ENCODE measurements at regions not wholly inside any gene's neighbourhood (a gene's known extent, or its start where the extent isn't known, plus 50 kb on each side); places are given as distances from the start of the nearest gene placed in this dataset.

- intact Hi-C loops (cut with micrococcal nuclease; ENCODE audit: unreplicated experiment) (no loop called here), in situ Hi-C loops (cut with HindIII; ENCODE audit: low pct_unique_long_range_greater_than_20kb, low sequenced_read_pairs) (no loop called here)
- Histone ChIP-seq H3K36me3 (ENCODE audit: control insufficient read depth, insufficient read depth, low read length) (no peaks in the 10 kb centered on the region), H3K9me3 (ENCODE audit: control insufficient read depth, insufficient read depth, low read depth, low read length) (no peaks in the 10 kb centered on the region), H3K27me3 (ENCODE audit: control insufficient read depth, insufficient read depth, low read length) (no peaks in the 10 kb centered on the region), H3K27ac (ENCODE audit: low read length) (no peak overlapping the region), H3K4me1 (ENCODE audit: control insufficient read depth, insufficient read depth, low read length) (no peaks in the 10 kb centered on the region), H3K4me3 (ENCODE audit: low read depth in 2 of 2, low read length in 2 of 2) (no peak overlapping the region)
- no peak for TF ChIP-seq POLR2AphosphoS5 (IDR thresholded peaks at IDR 0.05; ENCODE audit: low read depth, low read length)
- ChIA-PET CTCF (no interaction called here), POLR2A (no interaction called here)
- ATAC-seq = no peak
- no TSS peak for BruUV-seq (replicated peaks)
- no peak for DNase-seq (ENCODE audit: low read depth, low spot score)
Measured at GRCh38 chr20:60976913-60977312, 275.1 kb upstream of the CDH4 start.

- no peaks in the 10 kb centered on the region for H3K27me3 ChIP-seq (ENCODE audit: control insufficient read depth, insufficient read depth, low read length)
- no TSS peak for BruUV-seq (replicated peaks)
- no peaks in the 10 kb centered on the region for H3K9me3 ChIP-seq (ENCODE audit: control insufficient read depth, insufficient read depth, low read depth, low read length)
- in situ Hi-C loops (cut with HindIII; ENCODE audit: low pct_unique_long_range_greater_than_20kb, low sequenced_read_pairs) (no loop called here), intact Hi-C loops (cut with micrococcal nuclease; ENCODE audit: unreplicated experiment) (no loop called here)
- no peak overlapping the region for H3K4me3 ChIP-seq (ENCODE audit: low read depth in 2 of 2, low read length in 2 of 2)
- H3K36me3 ChIP-seq (ENCODE audit: control insufficient read depth, insufficient read depth, low read length) = no peaks in the 10 kb centered on the region
- ATAC-seq = no peak
- H3K4me1 ChIP-seq (ENCODE audit: control insufficient read depth, insufficient read depth, low read length) = no peaks in the 10 kb centered on the region
- CTCF ChIA-PET = no interaction called here
- no peak overlapping the region for H3K27ac ChIP-seq (ENCODE audit: low read length)
- no peak for DNase-seq (ENCODE audit: low read depth, low spot score)
- POLR2A ChIA-PET = no interaction called here
- TF ChIP-seq TCF7L2 (IDR thresholded peaks at IDR 0.05; ENCODE audit: low read depth, low read length) (no peak), SIN3A (IDR thresholded peaks at IDR 0.05; ENCODE audit: borderline replicate concordance, insufficient read depth, low read depth, low read length) (no peak)
- TF ChIP-seq, protein P1, sequence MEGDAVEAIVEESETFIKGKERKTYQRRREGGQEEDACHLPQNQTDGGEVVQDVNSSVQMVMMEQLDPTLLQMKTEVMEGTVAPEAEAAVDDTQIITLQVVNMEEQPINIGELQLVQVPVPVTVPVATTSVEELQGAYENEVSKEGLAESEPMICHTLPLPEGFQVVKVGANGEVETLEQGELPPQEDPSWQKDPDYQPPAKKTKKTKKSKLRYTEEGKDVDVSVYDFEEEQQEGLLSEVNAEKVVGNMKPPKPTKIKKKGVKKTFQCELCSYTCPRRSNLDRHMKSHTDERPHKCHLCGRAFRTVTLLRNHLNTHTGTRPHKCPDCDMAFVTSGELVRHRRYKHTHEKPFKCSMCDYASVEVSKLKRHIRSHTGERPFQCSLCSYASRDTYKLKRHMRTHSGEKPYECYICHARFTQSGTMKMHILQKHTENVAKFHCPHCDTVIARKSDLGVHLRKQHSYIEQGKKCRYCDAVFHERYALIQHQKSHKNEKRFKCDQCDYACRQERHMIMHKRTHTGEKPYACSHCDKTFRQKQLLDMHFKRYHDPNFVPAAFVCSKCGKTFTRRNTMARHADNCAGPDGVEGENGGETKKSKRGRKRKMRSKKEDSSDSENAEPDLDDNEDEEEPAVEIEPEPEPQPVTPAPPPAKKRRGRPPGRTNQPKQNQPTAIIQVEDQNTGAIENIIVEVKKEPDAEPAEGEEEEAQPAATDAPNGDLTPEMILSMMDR (IDR thresholded peaks at IDR 0.05) = no peak
Measured at GRCh38 chr20:60977901-60978300, 274.2 kb upstream of the CDH4 start.

DNA sequence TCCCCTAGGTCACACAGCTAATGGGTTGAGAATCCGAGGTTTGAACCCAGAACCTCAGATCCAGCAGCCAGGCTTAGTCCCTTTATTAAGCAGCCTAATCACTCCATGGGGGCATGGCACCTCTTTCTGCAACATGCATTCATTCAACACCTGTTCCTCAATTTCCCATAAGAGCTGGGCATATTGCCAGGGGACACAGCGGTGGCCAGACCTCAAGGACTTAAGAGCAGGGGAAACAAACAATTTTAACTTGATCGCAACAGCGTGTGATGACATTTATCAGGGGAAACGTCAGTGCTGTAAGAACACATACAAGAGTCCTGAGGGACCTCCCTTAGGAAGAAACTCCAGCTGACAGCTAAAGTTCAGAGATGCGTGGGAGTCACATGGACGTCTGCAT, 267.4 kb upstream of the CDH4 start:
- no peaks in the 10 kb centered on the region for H3K9me3 ChIP-seq (ENCODE audit: control insufficient read depth, insufficient read depth, low read depth, low read length)
- H3K36me3 ChIP-seq (ENCODE audit: control insufficient read depth, insufficient read depth, low read length) = no peaks in the 10 kb centered on the region
- POLR2A ChIA-PET = no interaction called here
- intact Hi-C loops (cut with micrococcal nuclease; ENCODE audit: unreplicated experiment) (no loop called here), in situ Hi-C loops (cut with HindIII; ENCODE audit: low pct_unique_long_range_greater_than_20kb, low sequenced_read_pairs) (no loop called here)
- ATAC-seq (no peak), DNase-seq (ENCODE audit: low read depth, low spot score) (no peak)
- BruUV-seq (replicated peaks) = no TSS peak
- CTCF ChIA-PET = no interaction called here
- no peak overlapping the region for H3K27ac ChIP-seq (ENCODE audit: low read length)
- H3K4me3 ChIP-seq (ENCODE audit: low read depth in 2 of 2, low read length in 2 of 2) = no peak overlapping the region
- TF ChIP-seq, protein P1 (IDR thresholded peaks at IDR 0.05) = no peak
- no peak for TF ChIP-seq TCF7L2 (IDR thresholded peaks at IDR 0.05; ENCODE audit: low read depth, low read length)
- TF ChIP-seq POLR2AphosphoS5 (IDR thresholded peaks at IDR 0.05; ENCODE audit: low read depth, low read length) = no peak
- no peak for TF ChIP-seq SIN3A (IDR thresholded peaks at IDR 0.05; ENCODE audit: borderline replicate concordance, insufficient read depth, low read depth, low read length)
- TF ChIP-seq, protein P2, sequence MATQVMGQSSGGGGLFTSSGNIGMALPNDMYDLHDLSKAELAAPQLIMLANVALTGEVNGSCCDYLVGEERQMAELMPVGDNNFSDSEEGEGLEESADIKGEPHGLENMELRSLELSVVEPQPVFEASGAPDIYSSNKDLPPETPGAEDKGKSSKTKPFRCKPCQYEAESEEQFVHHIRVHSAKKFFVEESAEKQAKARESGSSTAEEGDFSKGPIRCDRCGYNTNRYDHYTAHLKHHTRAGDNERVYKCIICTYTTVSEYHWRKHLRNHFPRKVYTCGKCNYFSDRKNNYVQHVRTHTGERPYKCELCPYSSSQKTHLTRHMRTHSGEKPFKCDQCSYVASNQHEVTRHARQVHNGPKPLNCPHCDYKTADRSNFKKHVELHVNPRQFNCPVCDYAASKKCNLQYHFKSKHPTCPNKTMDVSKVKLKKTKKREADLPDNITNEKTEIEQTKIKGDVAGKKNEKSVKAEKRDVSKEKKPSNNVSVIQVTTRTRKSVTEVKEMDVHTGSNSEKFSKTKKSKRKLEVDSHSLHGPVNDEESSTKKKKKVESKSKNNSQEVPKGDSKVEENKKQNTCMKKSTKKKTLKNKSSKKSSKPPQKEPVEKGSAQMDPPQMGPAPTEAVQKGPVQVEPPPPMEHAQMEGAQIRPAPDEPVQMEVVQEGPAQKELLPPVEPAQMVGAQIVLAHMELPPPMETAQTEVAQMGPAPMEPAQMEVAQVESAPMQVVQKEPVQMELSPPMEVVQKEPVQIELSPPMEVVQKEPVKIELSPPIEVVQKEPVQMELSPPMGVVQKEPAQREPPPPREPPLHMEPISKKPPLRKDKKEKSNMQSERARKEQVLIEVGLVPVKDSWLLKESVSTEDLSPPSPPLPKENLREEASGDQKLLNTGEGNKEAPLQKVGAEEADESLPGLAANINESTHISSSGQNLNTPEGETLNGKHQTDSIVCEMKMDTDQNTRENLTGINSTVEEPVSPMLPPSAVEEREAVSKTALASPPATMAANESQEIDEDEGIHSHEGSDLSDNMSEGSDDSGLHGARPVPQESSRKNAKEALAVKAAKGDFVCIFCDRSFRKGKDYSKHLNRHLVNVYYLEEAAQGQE (IDR thresholded peaks at IDR 0.05; ENCODE audit: insufficient read depth in 1 of 2, low read depth in 2 of 2, low read length in 1 of 2) = no peak
- no peaks in the 10 kb centered on the region for H3K27me3 ChIP-seq (ENCODE audit: control insufficient read depth, insufficient read depth, low read length)
- no peaks in the 10 kb centered on the region for H3K4me1 ChIP-seq (ENCODE audit: control insufficient read depth, insufficient read depth, low read length)

All from Panc1 (cell line).